HG02571 (cell line): ENCODE measurements at regions not wholly inside any gene's neighbourhood (a gene's known extent, or its start where the extent isn't known, plus 50 kb on each side); places are given as distances from the start of the nearest gene placed in this dataset.

Experiments
- ATAC-seq: cut with Tn5 transposase; IDR thresholded peaks from one replicate; pipeline ENCODE4 v1.9.1; 2021; ENCODE audit warnings: mild to moderate bottlenecking, moderate library complexity; ENCODE audit not compliant: unreplicated experiment

DNA sequence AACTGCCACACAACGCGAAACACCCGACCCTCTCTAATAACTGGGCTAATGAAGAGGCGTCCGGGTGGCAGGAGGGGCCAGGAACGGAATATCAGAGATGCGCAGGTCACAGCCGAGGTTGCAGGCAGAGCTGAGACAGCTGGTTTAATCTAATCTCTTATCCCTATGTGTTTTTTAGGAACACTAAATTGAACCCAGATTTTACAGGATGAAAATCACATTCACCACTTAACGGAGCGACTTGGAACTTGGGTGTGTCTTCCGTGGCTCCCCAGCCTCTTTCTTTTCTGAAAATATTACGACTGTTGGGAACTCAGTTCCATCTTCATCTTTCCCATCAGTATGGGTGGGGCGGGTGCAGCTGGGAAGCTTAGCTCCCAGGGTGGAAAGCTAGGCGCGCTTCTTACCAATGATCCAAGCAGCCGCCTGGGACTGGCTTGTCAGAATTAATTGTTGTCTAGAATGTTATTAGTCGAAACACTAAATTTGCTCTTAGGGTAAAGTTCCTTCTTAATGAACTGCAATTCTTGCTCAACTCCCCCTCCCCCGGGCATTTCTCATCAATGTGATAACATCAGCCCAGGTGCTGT is 92.5 kb downstream of the IRX2 start:
- ATAC-seq: no peak

DNA sequence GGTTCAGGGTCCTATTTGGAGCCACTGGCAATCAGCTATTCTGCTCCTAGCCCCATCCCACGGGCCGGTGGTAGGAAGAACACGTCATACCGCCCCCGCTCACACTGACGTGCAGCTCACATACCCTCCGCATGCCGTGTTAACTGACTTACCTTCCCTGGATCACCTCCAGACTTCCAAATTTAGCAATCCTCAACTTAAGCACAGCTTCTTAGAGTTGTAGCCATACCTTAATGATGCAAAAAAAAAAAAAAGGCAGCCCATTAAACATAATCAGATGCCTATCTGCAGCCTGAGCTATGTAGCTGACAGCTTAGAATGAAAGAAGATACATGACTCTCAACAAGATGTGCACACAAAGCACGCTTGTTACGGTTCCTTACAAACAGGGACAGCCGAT is 93.0 kb downstream of the IRX2 start:
- ATAC-seq: no peak

DNA sequence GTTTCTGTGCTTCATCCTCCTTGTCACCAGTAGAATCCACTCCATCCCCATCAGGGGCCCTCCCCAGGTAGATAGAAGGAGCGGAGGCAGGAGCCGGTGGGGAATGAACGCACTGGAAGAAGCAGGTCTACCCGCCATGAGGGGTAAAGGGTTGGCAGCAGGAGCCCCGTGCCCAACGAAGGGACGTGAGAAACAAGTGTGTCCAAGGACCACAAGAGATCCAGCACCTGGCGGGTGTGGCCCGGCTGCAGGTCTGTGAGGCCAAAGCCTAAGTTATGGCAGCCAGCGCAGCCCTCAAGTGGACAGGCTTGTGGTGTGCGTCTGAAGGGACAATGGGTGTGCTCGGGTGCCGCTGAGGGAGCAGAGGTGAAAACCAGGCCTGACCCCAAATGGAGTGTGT is 94.3 kb downstream of the IRX2 start:
- ATAC-seq: no peak

DNA sequence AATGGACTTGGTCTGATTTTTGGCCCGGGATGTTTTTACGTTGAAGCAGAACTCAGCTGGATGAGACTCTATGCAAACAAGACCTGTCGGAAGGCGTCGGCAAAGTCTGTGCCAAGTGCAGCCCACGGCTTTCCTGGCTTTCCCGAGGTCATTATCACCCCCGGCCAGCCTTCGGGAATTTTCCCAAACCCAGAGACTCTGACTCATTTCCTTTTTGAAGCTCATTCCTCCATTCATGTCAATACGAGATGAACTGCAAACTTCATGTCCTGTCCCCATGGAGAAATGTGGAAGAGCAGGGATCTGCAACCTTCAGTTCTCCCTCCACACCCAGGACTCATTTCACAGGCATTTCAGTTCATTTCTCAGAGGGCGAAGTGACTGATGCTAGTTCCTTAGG is 95.3 kb downstream of the IRX2 start:
- no peak for ATAC-seq

DNA sequence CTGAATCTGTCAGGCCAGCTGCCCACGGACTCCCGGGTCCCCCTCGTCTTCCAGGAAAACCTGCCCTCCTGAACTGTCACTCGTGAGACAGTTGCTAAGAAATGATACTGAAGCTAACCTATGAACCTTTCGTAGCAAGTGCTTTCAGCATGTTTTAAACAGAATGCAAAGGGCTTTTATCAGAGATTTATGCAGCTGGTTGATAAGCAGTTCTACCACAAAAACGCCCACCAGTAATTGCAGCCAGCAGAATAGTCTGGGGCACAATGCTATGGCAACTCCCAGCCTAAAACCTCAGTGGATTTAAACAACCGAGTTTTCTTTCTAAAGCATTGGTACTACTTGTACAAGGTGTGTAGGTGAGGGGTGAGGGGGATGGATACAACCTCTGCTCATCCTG is 97.5 kb downstream of the IRX2 start:
- ATAC-seq: no peak

DNA sequence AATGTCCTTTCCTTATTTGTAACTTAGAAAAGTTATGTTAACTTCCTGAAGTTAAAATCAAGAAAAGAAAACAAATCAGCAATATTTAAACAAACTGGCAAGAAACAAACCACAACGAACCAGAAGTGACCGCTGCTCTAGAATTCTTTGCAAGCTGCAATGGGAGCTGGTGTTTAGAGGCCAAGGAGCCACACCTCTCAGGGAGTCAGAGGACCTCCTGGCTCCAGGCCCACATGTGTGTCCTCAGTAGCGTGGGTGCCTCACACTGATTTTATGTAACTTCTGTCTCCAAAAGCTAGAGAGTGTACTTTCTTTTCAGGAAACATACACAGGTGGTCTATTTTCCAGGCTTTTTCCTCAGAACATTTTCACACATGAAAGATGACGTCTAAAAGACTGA is 100.4 kb downstream of the IRX2 start:
- ATAC-seq: no peak

DNA sequence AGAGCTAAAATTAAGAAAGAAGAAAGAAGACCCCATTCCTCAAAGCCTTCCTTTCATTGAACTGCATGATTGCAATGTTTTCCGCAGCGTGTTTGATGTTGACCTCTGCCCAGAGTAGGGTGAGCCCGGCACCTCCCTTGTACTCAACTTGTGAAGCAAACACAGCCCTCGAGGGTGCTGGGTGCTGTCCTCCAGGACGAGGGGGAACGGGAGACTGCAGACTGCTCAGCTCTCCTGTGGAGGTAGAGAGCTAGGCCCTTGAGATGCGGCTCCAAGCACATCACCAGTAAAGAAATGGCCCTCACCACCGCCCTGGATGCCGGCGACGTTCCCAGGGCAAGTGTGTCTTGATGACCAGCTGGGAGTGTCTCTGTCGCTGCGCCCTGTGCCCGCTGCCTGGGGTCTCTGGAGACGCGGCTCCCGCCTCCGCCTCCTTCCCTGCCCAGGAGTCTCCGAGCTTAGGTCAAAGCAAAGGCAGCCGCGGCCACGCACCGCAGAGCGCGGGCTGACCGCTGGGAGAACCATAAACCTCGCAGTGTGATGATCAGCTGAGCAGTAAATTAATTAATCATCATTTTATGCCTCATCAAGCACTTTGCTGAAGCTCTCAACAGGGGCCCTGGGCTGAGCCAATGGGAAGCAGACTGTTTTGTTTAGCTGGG is 108.7 kb downstream of the IRX2 start:
- no peak for ATAC-seq

DNA sequence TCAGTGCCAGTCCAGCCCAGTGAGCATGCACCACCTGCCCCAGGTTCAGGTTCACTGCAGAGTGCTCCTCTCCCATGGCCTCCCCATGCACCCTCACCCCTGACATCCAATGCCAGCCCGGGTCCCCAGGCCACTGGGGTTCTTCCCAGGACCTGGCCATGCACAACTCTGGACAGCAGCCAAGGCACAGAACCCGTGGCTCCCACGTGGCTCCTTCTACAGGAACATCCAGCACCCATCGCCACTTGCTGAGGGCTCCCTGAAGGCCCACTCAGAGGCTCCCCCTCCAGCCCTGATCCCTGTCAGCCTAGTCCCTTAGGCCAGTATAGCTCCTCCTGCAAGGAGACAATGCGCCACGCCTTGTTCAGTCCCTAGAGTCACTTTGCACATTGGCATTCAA is 110.8 kb downstream of the IRX2 start:
- ATAC-seq: no peak

DNA sequence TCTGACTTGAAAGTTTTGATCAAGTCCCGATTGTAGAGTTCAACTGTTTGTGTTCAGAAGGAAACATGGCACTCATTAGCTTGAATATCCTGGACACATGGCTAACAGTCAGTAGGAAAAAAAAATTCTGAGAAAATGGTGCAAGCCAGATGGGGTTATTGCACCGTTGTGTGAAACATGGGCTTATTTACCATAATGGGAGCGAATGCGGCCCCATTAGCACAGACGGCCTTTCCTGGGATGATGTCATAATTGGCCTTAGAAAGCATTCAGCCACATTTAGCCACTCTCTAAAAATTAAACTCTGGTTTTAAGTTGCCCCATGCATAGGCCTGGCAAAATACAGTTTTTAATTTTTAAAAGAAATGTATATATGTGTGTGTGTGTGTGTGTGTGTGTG is 112.1 kb downstream of the IRX2 start:
- ATAC-seq: no peak

DNA sequence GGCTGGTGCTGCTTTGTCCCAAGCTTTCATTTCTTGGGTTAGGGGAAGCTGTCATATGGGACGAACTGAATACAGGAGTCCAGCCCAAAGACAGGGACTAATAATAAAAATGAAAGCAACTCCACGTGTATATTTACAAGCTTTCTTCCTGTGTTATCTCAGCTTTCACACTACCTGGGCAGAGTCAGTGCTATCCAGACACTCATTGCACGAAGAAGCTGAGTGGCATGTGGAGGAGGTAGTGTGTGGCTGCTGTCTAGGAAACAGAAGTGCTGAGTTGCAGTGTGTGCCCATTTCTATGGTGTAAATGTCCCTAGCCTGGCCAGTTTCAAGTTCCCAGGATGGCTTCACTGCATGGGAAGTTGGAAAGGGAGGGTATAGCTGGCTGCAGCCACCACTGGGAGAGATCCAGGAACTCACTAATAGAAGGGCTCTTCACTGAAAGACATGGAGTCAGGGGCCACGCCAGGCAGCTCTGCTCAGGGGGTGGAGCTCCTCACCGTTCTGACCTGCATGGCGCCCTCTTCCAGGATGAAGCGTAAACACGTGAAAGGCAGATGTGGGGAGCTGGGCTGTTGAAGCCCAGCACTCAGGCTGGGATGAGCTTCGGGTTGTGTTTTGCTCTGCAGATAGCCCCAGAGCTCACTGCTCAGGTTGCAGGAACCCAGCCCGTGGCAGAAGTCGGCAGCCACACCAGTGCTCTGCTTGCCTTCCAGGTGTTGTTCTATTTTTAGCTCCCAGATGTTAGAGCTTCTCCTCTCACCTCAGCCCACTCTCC is 116.9 kb downstream of the IRX2 start:
- ATAC-seq: no peak

DNA sequence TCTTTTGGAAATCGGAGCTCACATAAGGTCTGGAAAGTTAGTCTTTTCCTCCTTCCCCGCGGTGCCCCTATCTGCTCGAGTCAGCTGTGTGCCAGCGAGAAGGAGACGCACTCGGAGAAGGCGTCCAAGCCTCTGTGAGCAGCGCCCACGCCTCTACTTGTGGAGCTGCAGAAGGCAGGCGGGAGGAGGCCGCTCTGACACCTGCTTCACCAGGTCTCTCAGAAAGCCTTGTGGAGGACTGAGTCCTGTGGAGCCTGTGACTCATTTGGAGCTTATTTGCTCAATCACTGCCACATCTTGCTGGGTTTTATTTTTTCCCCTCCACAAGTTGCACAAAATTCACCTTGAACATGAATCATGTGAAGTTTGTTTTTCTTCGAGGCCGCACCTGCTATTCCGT is 117.5 kb downstream of the IRX2 start:
- no peak for ATAC-seq

DNA sequence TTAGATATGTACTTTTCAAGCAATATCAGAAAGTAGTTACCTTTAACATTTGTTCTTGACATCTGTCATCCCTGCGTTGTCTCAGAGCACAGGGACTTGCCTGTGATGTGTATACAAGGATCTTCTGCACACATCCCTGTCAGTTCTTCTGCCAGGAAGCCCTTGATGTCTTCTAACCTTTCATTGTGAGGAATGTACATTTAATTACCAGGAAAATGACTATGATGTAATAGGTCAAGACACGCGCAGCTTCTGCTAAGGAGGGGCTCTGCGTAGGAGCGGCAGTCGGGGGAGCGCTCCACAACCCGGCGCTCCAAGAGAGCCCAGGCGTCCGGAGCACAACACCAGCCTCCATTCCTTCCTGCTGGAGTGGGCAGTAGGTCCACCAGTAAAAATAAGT is 119.7 kb downstream of the IRX2 start:
- no peak for ATAC-seq

DNA sequence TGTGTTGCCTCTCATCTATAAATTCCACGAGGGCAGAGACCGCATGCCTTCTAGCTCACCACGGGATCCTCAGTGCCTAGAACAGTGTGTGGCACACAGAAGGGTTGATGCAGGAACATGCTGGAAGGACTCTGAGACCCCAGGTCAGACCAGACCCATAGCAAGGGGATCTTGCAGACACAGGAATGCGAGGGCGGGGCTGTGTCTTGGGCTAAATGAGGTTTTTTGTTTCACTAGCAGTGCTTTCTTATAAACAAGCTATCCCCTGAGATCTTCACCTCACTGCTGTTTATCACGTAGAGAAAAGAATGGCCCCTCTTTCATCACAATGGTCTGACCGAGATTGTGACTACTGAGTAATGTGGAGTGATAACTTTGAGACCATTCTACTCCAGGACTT is 122.4 kb downstream of the IRX2 start:
- ATAC-seq: no peak

DNA sequence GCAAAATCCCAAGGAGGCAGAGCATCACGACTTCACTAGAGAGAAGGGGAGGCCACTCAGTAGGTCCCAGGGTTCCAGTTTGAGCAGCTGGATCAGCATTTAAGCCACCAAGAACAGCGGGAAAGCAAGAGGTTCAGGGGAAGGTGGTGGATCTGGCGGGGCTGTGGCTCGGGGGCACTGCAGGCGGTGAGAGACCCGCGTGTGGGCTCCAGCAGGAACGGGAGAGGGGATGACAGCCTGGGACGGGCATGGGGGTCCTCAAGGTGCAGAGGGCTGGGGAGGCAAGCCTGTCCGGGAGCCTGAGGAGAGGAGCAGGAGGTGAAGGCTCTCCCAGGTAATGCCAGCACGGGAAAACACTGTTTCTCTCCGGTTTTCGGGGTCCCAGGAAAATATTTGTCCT is 123.6 kb downstream of the IRX2 start:
- ATAC-seq: no peak

DNA sequence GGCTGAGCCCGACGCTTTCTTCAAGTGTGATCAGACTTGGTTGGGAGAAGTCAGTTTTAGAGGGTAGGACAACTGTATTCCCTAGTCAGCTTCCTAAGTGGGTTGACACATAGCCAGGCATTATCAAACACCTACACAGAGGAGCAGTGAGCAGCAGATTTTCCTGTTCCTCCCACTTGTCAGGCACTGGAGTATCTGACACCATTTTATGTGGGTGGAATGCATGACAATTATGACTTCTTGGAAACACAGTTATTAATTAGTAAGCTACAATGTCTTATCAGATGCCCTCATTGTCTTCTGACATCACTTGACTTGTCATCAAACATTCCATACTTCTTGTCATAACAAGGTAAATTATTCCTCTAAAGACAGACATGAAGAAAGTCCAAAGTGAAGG is 124.9 kb downstream of the IRX2 start:
- ATAC-seq: no peak

DNA sequence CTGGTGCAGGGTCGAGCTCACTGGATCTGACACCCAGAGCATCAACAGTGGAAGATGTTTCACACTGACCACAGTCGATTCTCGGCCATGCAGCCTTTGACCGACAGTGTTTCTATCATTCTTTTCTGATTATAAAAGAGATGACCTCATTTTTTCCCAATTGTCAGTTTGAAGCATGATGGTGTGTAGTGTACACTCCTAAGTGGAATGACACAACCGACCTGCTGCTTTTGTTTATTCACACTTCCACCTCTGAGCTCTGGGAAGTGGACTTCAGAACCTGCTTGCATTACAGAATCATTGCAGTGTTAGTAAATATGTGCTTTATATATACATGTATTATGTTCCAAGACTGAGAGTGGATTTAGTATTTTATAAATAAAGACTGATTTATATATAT is 128.6 kb downstream of the IRX2 start:
- ATAC-seq: no peak

DNA sequence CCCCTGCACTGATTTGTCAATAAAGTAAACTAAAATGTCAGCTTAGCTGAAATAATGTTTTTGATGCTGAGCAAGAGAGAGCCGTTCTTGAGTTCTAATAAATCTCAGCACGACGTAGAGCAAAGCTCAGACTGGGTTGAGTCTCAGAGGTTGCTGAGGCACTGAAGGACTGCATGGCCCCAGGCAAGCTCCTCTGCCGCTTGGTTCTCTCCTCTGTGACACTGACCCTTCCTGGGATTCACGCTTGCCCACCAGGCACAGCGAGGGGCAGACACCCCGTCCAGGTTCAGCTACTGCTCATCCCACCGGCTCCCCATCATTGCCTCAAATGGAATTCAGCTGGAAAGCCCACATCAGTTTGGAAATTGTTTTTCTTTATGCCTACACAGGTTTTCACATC is 129.8 kb downstream of the IRX2 start:
- no peak for ATAC-seq

DNA sequence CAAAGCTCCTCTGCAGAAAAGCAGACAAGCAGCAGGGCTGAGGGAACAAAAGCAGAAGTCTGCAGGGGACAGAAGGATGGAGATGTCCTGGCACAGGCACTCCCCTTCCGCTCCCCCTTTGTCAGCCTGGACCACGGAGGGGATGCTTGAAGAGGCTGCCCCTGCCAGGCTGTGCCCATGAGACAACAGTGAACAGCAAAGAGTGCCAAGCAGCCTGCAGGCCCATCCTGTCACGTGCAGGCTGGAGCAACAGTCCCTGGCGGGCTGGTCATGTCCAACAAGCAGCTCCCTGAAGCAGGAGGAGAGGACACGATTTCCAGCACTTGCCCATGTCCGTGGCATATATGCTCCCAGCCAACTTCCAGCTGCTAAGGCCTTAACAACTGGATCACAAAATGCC is 132.3 kb downstream of the IRX2 start:
- ATAC-seq: no peak

DNA sequence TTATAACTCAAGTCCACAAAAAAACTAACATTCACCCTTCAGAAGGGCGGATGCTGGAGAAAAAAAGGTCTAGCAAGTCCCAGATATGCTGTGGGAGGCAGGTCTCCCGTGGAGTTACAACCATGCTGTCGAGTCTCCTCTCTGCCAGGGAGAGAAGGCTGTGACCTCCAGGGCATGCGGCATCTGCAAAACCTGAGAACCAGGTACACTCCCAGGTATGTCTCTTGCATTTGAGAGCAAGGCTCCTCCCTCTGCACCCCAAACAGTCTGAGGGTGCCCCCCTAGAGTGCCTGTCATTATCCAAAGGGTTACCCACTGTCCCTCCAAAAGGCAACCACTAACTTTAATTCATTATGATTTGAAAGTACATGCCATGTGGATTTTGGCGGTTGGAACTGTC is 134.0 kb downstream of the IRX2 start:
- no peak for ATAC-seq

DNA sequence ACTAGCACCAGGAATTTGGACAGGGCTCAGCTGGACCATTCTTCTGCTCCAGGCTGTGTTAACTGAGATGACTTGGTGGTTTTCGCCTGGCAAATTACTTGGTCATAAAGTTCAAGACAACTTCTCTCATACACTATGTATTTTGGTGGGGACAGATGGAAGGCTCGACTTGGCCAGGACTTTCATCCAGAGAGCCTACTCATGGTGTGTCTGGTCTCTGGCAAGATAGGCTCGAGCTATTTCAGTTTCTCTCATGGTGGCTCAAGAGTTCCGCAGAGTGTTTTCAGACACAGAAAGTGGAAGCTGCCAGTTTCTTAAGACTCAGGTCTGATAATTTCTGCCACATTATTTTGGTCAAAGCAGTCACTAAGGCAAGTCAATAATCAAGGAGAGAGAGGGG is 135.6 kb downstream of the IRX2 start:
- ATAC-seq: no peak

DNA sequence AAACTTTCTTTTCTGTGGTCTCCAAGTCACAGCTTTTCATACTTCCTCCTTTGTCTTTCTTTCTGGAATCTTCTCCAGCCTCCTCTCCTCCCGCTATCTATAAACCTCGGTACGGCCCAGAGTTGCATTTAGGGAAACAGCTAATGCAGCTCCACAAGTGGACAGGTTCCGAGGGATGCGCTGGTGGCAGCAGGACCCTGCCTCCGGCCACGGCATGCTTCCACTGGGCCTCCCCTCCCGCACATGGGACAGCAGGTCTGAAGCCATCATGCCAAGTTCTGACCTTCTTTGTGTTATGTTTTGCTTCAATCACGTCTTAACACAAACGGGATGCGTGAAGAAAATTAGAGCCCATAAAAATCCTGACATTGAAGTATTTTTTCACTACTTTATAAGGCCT is 136.9 kb downstream of the IRX2 start:
- no peak for ATAC-seq

DNA sequence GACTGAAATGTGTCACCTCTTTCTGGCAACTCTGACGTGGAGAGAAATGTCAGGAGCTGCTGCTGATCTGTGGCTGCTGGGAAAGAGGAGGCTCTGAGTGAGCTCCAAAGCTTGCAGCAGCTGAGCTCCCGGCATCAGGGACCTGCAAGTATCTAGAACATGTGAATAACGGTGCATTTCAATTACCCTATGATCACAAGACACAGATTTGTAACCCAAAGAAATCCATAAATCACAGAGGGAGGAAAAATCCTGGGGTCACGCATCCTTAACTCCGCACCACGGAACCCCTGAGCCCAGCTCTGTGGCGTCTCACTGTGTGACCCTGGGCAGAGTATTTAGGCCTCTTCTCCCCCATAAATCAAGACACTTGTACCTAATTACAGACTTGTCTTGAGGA is 139.8 kb downstream of the IRX2 start:
- no peak for ATAC-seq

DNA sequence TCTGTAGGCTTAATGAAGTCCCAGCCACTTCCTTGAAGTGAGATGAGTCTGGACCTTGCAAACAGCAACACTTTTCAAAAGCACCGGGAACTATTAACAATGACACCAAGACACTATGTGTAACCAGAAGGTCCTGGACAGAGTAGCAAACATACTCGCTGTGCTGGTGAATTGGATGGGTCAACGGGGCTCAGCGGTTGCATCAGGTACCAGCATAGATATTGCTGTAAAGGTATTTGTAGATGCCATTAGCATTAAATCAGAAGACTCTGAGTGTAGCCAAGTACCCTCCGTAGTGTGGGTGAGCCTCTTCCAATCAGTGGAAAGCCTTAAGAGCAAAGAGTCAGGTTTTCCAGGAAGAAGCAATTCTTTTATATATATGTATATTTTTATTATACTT is 140.5 kb downstream of the IRX2 start:
- no peak for ATAC-seq
